Kidney (tissue), 13 donors: ENCODE measurements at regions not wholly inside any gene's neighbourhood (a gene's known extent, or its start where the extent isn't known, plus 50 kb on each side); places are given as distances from the start of the nearest gene placed in this dataset.

ENCODE experiments used
- DNase-seq, 5 donors: peaks; one replicate each; pipeline ENCODE4 v3.0.0-alpha.2; 2013 to 2020
- FAIRE-seq: peaks from 2 replicates; lab custom pipeline; 2012; peaks lifted over from hg19 to GRCh38; lab: Jason Lieb, UNC
- H3K27ac ChIP-seq, 2 donors: one replicate each; pipeline ENCODE4 v1.7.0; 2013; ENCODE audit warnings: low read depth in 2 of 2, low read length in 2 of 2, inconsistent platforms in 1 of 2
- H3K27me3 ChIP-seq: one replicate; pipeline ENCODE4 v1.7.1; 2013; ENCODE audit warnings: low read length, inconsistent platforms; ENCODE audit not compliant: control insufficient read depth, insufficient read depth
- H3K36me3 ChIP-seq, 3 donors: one replicate each; pipeline versions ENCODE4 v1.7.0 to v1.7.1; 2013; ENCODE audit warnings: low read length in 3 of 3, control low read depth in 1 of 3, inconsistent platforms in 1 of 3; ENCODE audit not compliant: insufficient read depth in 3 of 3, control insufficient read depth in 2 of 3
- H3K4me1 ChIP-seq, 3 donors: one replicate each; pipeline versions ENCODE4 v1.7.0 to v1.7.1; 2013; ENCODE audit warnings: low read length in 3 of 3, inconsistent platforms in 1 of 3, low read depth in 1 of 3; ENCODE audit not compliant: control insufficient read depth in 2 of 3, insufficient read depth in 2 of 3
- H3K4me3 ChIP-seq, 3 donors: one replicate each; pipeline versions ENCODE4 v1.7.0 to v1.8.1; 2013; ENCODE audit warnings: low read length in 3 of 3, control low read depth in 1 of 3, inconsistent platforms in 1 of 3
- H3K9ac ChIP-seq, 3 donors: one replicate each; pipeline versions ENCODE4 v1.7.0 to v1.7.1; 2013; ENCODE audit warnings: low read length in 3 of 3, control low read depth in 1 of 3, inconsistent platforms in 1 of 3
- H3K9me3 ChIP-seq, 3 donors: one replicate each; pipeline versions ENCODE4 v1.7.0 to v1.7.1; 2013; ENCODE audit warnings: low read length in 3 of 3, control low read depth in 1 of 3, inconsistent platforms in 1 of 3; ENCODE audit not compliant: control insufficient read depth in 2 of 3, insufficient read depth in 1 of 3
- CTCF ChIP-seq: IDR thresholded peaks from 3 replicates; pipeline ENCODE4 v1.5.1; 2012; ENCODE audit warnings: mild to moderate bottlenecking, moderate library complexity, borderline replicate concordance; ENCODE audit not compliant: insufficient read depth; ENCODE audit errors: extremely low read depth
- intact Hi-C: fragments of 100-400 bp; cut with DNase I; formaldehyde crosslinking; loops from one replicate; pipeline ENCODE4 v1.11.1; 2022
- donor health status: control.
- donor health status: control.
- donor health status: control.
- donor health status: control.
- donor health status: control.
- donor health status: DM: yes; HTN: yes; CAD: no.
- donor health status: Normal renal cell carcinoma (clear cell type).

- Histone ChIP-seq H3K27me3 (no peaks in the 10 kb centered on the region), H3K4me3 (no peak overlapping the region), H3K27ac (no peak overlapping the region), H3K36me3 (no peaks in the 10 kb centered on the region), H3K9me3 (peaks cover 0 to 6% (median 0%) of the 10 kb centered on the region in 3 donors), H3K9ac (no peak overlapping the region), H3K4me1 (peaks cover 0 to 3% (median 0%) of the 10 kb centered on the region in 3 donors)
- intact Hi-C loops, result no loop called here
- DNase-seq (peak in 2 of 5 donors; percentile 33 to 34), FAIRE-seq (no peak)
- no peak for TF ChIP-seq CTCF
Observed at GRCh38 chr11:13118194-13118593, 109.1 kb downstream of the RASSF10 start.

- Histone ChIP-seq H3K4me1 (peaks cover 0 to 3% (median 0%) of the 10 kb centered on the region in 3 donors), H3K9me3 (peaks cover 0 to 7% (median 0%) of the 10 kb centered on the region in 3 donors), H3K36me3 (no peaks in the 10 kb centered on the region), H3K4me3 (no peak overlapping the region), H3K27ac (no peak overlapping the region), H3K9ac (no peak overlapping the region), H3K27me3 (no peaks in the 10 kb centered on the region)
- FAIRE-seq, result no peak
- intact Hi-C loops, result no loop called here
- no peak for DNase-seq
- TF ChIP-seq CTCF, result no peak
Observed at GRCh38 chr11:13118650-13119049, 109.5 kb downstream of the RASSF10 start.

- intact Hi-C loops, result no loop called here
- peaks cover 0 to 3% (median 0%) of the 10 kb centered on the region in 3 donors for H3K4me1 ChIP-seq
- no peak overlapping the region for H3K4me3 ChIP-seq
- H3K9me3 ChIP-seq, result peaks cover 0 to 7% (median 0%) of the 10 kb centered on the region in 3 donors
- H3K36me3 ChIP-seq, result no peaks in the 10 kb centered on the region
- no peaks in the 10 kb centered on the region for H3K27me3 ChIP-seq
- no peak overlapping the region for H3K27ac ChIP-seq
- DNase-seq (no peak), FAIRE-seq (no peak)
- no peak overlapping the region for H3K9ac ChIP-seq
- no peak for TF ChIP-seq CTCF
Observed at GRCh38 chr11:13119361-13119760, 110.2 kb downstream of the RASSF10 start.

GRCh38 chr11:13119941-13120520 is 110.9 kb downstream of the RASSF10 start:
- FAIRE-seq, result no peak
- no peak overlapping the region for H3K4me3 ChIP-seq

More at GRCh38 chr11:13119941-13120520, 110.9 kb downstream of the RASSF10 start:
- Histone ChIP-seq H3K9ac (no peak overlapping the region), H3K36me3 (no peaks in the 10 kb centered on the region), H3K27me3 (no peaks in the 10 kb centered on the region), H3K9me3 (peaks cover 0 to 7% (median 0%) of the 10 kb centered on the region in 3 donors), H3K27ac (no peak overlapping the region), H3K4me1 (no peaks in the 10 kb centered on the region)
- DNase-seq, result peak in 3 of 5 donors; percentile 52 to 81 (median 79)
- TF ChIP-seq CTCF, result no peak
- intact Hi-C loops, result no loop called here
